ENCODE measurements at regions not wholly inside any gene's neighbourhood (a gene's known extent, or its start where the extent isn't known, plus 50 kb on each side); places are given as distances from the start of the nearest gene placed in this dataset.

- H3K4me1 ChIP-seq: no peaks in the 10 kb centered on the region
Measured at GRCh38 chr4:138838251-138838650, 177.3 kb upstream of the NOCT start.

DNA sequence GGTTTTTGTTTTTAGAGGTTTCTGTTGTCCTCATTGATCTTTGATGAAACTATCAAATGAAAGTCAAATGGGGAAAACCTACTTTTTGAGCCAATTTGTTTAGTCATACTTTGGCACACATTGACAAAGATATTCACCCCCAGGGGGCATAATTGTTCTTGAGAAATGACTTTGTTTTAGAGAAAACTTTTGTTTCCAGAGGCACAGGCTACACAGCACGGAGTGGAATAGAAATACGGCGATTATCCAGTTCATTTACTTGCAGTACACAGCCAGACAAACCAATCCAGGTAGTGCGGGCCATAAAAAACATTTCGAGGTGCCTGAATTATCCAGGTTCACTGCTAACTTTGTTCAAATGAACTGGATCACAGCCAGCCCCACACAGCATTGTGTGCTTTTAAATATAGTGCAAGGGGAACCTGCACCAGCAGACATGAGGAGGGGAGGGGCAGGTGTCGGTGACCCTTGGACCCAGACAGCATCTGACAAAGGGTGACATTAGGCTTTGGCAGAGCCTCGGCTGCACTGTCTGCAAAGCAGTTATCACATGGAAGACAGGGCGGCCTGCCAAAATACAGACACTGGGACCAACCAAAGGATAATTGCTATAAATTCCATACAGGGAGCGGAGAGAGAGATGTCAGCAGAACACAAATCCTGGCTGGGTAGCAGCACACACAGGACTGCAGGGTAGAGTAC is 179.6 kb upstream of the NOCT start:
- no peak overlapping the region for H3K4me3 ChIP-seq
- H3K9me3 ChIP-seq (replicated peaks): no peaks in the 10 kb centered on the region
- H3K4me1 ChIP-seq: no peaks in the 10 kb centered on the region
- no peaks in the 10 kb centered on the region for H3K27me3 ChIP-seq
- no peaks in the 10 kb centered on the region for H3K36me3 ChIP-seq
- H3K27ac ChIP-seq: no peak overlapping the region
- DNase-seq: no peak

More at GRCh38 chr4:138838251-138838650, 177.3 kb upstream of the NOCT start:
- Histone ChIP-seq H3K36me3 (no peaks in the 10 kb centered on the region), H3K4me3 (no peak overlapping the region), H3K9me3 (replicated peaks) (no peaks in the 10 kb centered on the region), H3K27me3 (no peaks in the 10 kb centered on the region), H3K27ac (no peak overlapping the region)
- DNase-seq: no peak

- Histone ChIP-seq H3K4me1 (no peaks in the 10 kb centered on the region), H3K9me3 (replicated peaks) (no peaks in the 10 kb centered on the region), H3K27ac (no peak overlapping the region), H3K36me3 (no peaks in the 10 kb centered on the region), H3K4me3 (no peak overlapping the region), H3K27me3 (no peaks in the 10 kb centered on the region)
- no peak for DNase-seq
Measured at GRCh38 chr4:138833974-138834373, 181.6 kb upstream of the NOCT start.

DNA sequence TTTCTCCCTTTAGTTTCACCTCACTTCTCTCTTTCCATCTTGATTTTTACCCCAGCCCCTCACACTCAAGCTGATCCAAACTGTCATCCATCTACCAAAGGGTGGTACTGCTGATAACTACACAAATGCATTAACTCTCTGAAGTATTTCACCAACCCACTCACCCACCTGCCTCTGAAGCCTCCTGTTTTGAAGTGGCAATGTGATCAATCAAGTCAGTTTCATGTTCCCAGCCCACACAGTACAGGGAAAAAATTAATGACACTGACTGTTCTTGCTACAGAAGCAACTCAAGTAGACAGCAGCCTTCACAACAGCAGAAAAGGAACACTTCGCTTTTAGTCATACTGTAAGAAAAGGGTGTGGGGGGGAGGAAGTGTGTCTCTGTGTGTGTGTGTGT is 183.0 kb upstream of the NOCT start:
- DNase-seq: no peak
- no peak overlapping the region for H3K27ac ChIP-seq
- H3K4me3 ChIP-seq: no peak overlapping the region
- H3K9me3 ChIP-seq (replicated peaks): no peaks in the 10 kb centered on the region
- no peaks in the 10 kb centered on the region for H3K27me3 ChIP-seq
- H3K4me1 ChIP-seq: no peaks in the 10 kb centered on the region
- no peaks in the 10 kb centered on the region for H3K36me3 ChIP-seq

GRCh38 chr4:138831948-138832347 is 183.6 kb upstream of the NOCT start:
- no peaks in the 10 kb centered on the region for H3K36me3 ChIP-seq
- H3K27ac ChIP-seq: no peak overlapping the region
- no peak overlapping the region for H3K4me3 ChIP-seq
- no peak for DNase-seq
- H3K4me1 ChIP-seq: no peaks in the 10 kb centered on the region
- no peaks in the 10 kb centered on the region for H3K27me3 ChIP-seq
- H3K9me3 ChIP-seq (replicated peaks): no peaks in the 10 kb centered on the region

- Histone ChIP-seq H3K4me1 (no peaks in the 10 kb centered on the region), H3K4me3 (no peak overlapping the region), H3K27me3 (no peaks in the 10 kb centered on the region), H3K36me3 (no peaks in the 10 kb centered on the region), H3K27ac (no peak overlapping the region), H3K9me3 (replicated peaks) (no peaks in the 10 kb centered on the region)
- DNase-seq: no peak
Measured at GRCh38 chr4:138828926-138829325, 186.7 kb upstream of the NOCT start.

GRCh38 chr4:138826754-138827153 is 188.8 kb upstream of the NOCT start:
- H3K27ac ChIP-seq: no peak overlapping the region
- no peaks in the 10 kb centered on the region for H3K4me1 ChIP-seq
- H3K27me3 ChIP-seq: no peaks in the 10 kb centered on the region

DNA sequence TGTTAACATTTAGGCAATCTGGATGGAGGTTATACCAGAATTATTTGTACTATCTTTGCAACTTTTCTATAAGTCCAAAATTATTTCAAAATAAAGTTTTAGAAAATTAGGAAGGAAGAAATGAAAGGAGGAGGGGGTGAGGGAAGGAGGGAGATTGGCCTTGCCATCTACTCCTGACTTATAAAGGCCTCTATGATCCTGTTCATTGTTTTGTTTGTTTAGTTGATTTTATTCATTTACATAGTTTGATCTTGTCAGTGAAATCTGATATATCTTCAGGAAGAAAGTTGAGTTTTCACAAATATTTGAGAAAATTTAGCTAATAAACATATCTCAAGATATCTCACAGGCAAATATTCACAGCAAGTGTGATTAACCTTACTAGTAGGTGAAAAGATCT is 189.3 kb upstream of the NOCT start:
- Histone ChIP-seq H3K27me3 (no peaks in the 10 kb centered on the region), H3K4me3 (no peak overlapping the region), H3K27ac (no peak overlapping the region), H3K36me3 (no peaks in the 10 kb centered on the region), H3K9me3 (replicated peaks) (no peaks in the 10 kb centered on the region), H3K4me1 (no peaks in the 10 kb centered on the region)
- no peak for DNase-seq

More at GRCh38 chr4:138826754-138827153, 188.8 kb upstream of the NOCT start:
- no peak for DNase-seq
- H3K36me3 ChIP-seq: no peaks in the 10 kb centered on the region
- H3K4me3 ChIP-seq: no peak overlapping the region
- H3K9me3 ChIP-seq (replicated peaks): no peaks in the 10 kb centered on the region

DNA sequence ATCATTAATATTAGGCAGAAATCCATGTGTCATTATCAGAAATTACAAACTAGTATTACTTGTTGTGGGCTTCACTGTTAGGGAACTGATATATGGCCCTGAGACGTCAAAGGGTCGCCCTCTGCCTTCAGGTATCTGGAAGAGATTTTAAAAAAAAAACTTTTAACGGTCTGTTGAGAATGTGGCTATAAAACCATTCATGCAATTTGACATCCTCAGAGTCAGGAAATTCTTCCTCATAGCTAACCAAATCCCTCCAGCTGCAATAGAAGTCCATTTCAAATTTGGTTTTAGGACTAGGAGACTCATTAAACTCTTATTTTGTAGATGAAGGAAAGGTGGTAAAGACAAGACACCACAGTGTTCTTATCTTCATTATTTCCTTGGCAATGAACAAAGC is 194.2 kb upstream of the NOCT start:
- Histone ChIP-seq H3K27ac (no peak overlapping the region), H3K27me3 (no peaks in the 10 kb centered on the region), H3K4me3 (no peak overlapping the region), H3K4me1 (no peaks in the 10 kb centered on the region), H3K9me3 (replicated peaks) (no peaks in the 10 kb centered on the region), H3K36me3 (no peaks in the 10 kb centered on the region)
- DNase-seq: no peak

GRCh38 chr4:138816875-138817274 is 198.7 kb upstream of the NOCT start:
- H3K27me3 ChIP-seq: no peaks in the 10 kb centered on the region
- DNase-seq: no peak

DNA sequence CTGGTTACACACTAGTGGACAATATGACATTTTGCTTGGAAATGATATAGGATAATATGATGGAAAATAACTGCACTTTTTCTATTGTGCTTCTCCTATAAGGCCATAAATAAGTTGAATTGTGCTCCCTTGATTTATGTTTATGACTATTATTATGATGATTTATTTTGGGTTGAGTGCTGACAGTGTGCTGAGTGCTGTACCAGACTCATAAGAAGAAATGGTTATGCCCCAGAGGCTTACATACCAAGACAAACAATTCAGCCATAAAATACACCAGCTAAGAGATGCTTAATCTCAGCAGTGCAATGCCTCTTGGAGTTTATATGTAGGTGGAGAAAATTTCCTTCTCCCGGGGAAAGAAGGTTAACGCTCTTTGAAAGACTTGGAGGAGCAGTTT is 199.8 kb upstream of the NOCT start:
- H3K4me1 ChIP-seq: no peaks in the 10 kb centered on the region
- H3K9me3 ChIP-seq (replicated peaks): no peaks in the 10 kb centered on the region
- H3K36me3 ChIP-seq: no peaks in the 10 kb centered on the region
- H3K27me3 ChIP-seq: no peaks in the 10 kb centered on the region
- H3K27ac ChIP-seq: no peak overlapping the region
- H3K4me3 ChIP-seq: no peak overlapping the region
- no peak for DNase-seq

More at GRCh38 chr4:138816875-138817274, 198.7 kb upstream of the NOCT start:
- no peaks in the 10 kb centered on the region for H3K36me3 ChIP-seq
- no peak overlapping the region for H3K27ac ChIP-seq
- H3K4me3 ChIP-seq: no peak overlapping the region
- no peaks in the 10 kb centered on the region for H3K9me3 ChIP-seq (replicated peaks)
- no peaks in the 10 kb centered on the region for H3K4me1 ChIP-seq

GRCh38 chr4:138805736-138806135 is 209.8 kb upstream of the NOCT start:
- H3K27ac ChIP-seq: no peak overlapping the region

DNA sequence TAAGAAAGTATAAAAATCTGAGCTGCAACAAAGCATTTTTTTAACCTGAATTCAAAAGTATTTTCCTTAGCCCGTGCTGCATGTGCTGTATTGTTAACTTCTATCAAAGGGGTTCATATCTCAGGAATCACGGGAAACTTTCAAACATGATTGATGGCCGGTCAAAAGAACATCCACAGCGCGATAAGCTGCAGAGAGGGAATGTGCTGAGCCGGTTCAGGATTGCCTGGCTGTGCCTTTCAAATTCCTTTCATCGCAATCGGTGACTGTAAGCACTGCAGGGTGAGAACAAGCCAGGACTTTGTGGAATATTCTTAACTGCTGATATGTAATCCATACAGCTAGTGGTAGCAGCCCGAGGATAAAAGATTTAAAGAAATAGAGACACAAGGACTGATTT is 210.9 kb upstream of the NOCT start:
- Histone ChIP-seq H3K9me3 (replicated peaks) (no peaks in the 10 kb centered on the region), H3K27me3 (no peaks in the 10 kb centered on the region), H3K36me3 (no peaks in the 10 kb centered on the region), H3K4me3 (no peak overlapping the region), H3K4me1 (no peaks in the 10 kb centered on the region), H3K27ac (no peak overlapping the region)
- DNase-seq: no peak

More at GRCh38 chr4:138805736-138806135, 209.8 kb upstream of the NOCT start:
- Histone ChIP-seq H3K27me3 (no peaks in the 10 kb centered on the region), H3K4me3 (no peak overlapping the region), H3K4me1 (no peaks in the 10 kb centered on the region), H3K36me3 (no peaks in the 10 kb centered on the region), H3K9me3 (replicated peaks) (no peaks in the 10 kb centered on the region)
- peak in 1 of 2 experiments; percentile 4 for DNase-seq

- no peak for DNase-seq
- H3K27me3 ChIP-seq: no peaks in the 10 kb centered on the region
- no peaks in the 10 kb centered on the region for H3K36me3 ChIP-seq
- H3K4me3 ChIP-seq: no peak overlapping the region
- no peak overlapping the region for H3K27ac ChIP-seq
- no peaks in the 10 kb centered on the region for H3K4me1 ChIP-seq
- H3K9me3 ChIP-seq (replicated peaks): no peaks in the 10 kb centered on the region
Measured at GRCh38 chr4:138803051-138803450, 212.5 kb upstream of the NOCT start.

- Histone ChIP-seq H3K4me3 (no peak overlapping the region), H3K27ac (no peak overlapping the region), H3K36me3 (no peaks in the 10 kb centered on the region), H3K4me1 (no peaks in the 10 kb centered on the region), H3K27me3 (no peaks in the 10 kb centered on the region), H3K9me3 (replicated peaks) (no peaks in the 10 kb centered on the region)
- DNase-seq: no peak
Measured at GRCh38 chr4:138802499-138802898, 213.1 kb upstream of the NOCT start.

DNA sequence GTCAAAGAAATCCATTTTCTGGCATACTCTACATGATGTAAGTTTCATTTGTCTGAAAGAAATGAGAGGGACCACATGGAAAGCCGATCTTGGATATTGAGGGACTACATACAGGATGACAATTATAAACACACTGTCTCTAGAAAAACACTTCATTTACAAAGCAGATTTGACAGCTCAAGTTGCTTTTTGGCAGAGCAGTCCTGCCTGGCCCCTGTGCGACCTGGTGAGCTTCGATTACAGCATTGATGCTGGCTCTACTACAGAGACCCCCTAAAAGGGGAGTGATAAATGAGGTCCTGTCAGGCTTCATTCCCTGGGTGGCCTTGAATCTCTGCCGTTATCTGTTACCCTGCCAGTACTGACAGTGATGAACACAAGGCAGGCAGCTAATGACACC is 215.2 kb upstream of the NOCT start:
- Histone ChIP-seq H3K4me3 (no peak overlapping the region), H3K36me3 (no peaks in the 10 kb centered on the region), H3K27me3 (no peaks in the 10 kb centered on the region), H3K4me1 (no peaks in the 10 kb centered on the region), H3K9me3 (replicated peaks) (no peaks in the 10 kb centered on the region), H3K27ac (no peak overlapping the region)
- no peak for DNase-seq

All from SJCRH30 (cell line).